ENCODE measurements at regions not wholly inside any gene's neighbourhood (a gene's known extent, or its start where the extent isn't known, plus 50 kb on each side); places are given as distances from the start of the nearest gene placed in this dataset.

GRCh38 chr10:69686866-69687265, 56.8 kb downstream of the FAM241B start:
- TF ChIP-seq, protein P1, sequence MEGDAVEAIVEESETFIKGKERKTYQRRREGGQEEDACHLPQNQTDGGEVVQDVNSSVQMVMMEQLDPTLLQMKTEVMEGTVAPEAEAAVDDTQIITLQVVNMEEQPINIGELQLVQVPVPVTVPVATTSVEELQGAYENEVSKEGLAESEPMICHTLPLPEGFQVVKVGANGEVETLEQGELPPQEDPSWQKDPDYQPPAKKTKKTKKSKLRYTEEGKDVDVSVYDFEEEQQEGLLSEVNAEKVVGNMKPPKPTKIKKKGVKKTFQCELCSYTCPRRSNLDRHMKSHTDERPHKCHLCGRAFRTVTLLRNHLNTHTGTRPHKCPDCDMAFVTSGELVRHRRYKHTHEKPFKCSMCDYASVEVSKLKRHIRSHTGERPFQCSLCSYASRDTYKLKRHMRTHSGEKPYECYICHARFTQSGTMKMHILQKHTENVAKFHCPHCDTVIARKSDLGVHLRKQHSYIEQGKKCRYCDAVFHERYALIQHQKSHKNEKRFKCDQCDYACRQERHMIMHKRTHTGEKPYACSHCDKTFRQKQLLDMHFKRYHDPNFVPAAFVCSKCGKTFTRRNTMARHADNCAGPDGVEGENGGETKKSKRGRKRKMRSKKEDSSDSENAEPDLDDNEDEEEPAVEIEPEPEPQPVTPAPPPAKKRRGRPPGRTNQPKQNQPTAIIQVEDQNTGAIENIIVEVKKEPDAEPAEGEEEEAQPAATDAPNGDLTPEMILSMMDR (IDR thresholded peaks at IDR 0.05) = no peak
- no peak for TF ChIP-seq EZH2 (IDR thresholded peaks at IDR 0.05; ENCODE audit: borderline replicate concordance, insufficient read depth, low read depth, low read length, poor library complexity, severe bottlenecking)
